Keratinocyte (primary cell): ENCODE measurements at regions not wholly inside any gene's neighbourhood (a gene's known extent, or its start where the extent isn't known, plus 50 kb on each side); places are given as distances from the start of the nearest gene placed in this dataset.

Experiments
- EZH2 ChIP-seq: IDR thresholded peaks from one replicate; pipeline ENCODE4 v1.6.1; 2012; ENCODE audit warnings: inconsistent platforms, mild to moderate bottlenecking, low read length, moderate library complexity
- TF ChIP-seq, protein P1 (sequence below), 3 experiments: IDR thresholded peaks in 1 of 3; conservative IDR thresholded peaks in 1 of 3; optimal IDR thresholded peaks in 1 of 3; 2 replicates in 2 of 3; 3 replicates in 1 of 3; pipeline versions ENCODE3 to v1.5.1; 2011; ENCODE audit warnings: low read length in 3 of 3, mild to moderate bottlenecking in 3 of 3, moderate library complexity in 2 of 3, control low read depth in 1 of 3, inconsistent platforms in 1 of 3; ENCODE audit not compliant: insufficient read depth in 2 of 3; ENCODE audit errors: extremely low read depth in 1 of 3

DNA sequence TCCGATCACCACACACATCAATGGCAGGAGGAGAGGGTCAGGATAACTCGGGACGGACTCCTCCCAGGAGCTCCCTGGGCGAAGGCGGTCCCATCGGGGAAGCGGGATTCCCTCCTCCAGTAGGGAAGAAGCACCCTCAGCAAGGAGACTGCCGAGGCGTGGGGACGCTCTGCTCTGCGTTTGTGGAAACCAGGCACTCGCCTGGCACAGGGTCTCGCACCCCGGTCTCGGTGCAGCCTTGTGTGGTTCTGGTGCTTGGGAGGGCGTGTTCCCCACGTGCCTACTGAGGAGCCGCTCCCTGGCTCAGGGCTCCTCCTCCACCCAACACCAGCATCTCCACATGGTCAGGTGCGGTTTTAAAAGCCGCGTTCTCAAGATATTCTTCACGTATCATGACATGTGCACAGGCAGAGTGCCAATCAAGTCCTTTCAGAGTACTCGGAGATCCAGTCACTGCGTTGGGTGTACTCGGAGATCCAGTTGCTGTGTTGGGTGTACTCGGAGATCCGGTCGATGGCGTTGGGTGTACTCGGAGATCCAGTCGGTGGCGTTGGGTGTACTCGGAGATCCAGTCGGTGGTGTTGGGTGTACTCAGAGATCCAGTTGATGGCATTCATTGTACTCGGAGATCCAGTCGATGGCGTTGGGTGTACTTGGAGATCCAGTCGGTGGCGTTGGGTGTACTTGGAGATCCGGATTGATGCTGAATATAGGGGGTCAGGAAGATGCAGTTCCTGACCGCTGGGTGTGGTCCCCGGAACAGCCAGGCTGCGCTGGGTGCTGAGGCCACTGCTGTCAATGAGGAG, 117.5 kb downstream of the RTP5 start:
- TF ChIP-seq, protein P1, sequence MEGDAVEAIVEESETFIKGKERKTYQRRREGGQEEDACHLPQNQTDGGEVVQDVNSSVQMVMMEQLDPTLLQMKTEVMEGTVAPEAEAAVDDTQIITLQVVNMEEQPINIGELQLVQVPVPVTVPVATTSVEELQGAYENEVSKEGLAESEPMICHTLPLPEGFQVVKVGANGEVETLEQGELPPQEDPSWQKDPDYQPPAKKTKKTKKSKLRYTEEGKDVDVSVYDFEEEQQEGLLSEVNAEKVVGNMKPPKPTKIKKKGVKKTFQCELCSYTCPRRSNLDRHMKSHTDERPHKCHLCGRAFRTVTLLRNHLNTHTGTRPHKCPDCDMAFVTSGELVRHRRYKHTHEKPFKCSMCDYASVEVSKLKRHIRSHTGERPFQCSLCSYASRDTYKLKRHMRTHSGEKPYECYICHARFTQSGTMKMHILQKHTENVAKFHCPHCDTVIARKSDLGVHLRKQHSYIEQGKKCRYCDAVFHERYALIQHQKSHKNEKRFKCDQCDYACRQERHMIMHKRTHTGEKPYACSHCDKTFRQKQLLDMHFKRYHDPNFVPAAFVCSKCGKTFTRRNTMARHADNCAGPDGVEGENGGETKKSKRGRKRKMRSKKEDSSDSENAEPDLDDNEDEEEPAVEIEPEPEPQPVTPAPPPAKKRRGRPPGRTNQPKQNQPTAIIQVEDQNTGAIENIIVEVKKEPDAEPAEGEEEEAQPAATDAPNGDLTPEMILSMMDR (optimal IDR thresholded peaks at IDR 0.05 in 1 of 3, IDR thresholded peaks at IDR 0.05 in 1 of 3, conservative IDR thresholded peaks at IDR 0.05 in 1 of 3; ENCODE audit: extremely low read depth in 1 of 3, insufficient read depth in 2 of 3, low read length in 3 of 3): no peak
- no peak for TF ChIP-seq EZH2
